CD8-positive, alpha-beta memory T cell (primary cell): ENCODE measurements at regions not wholly inside any gene's neighbourhood (a gene's known extent, or its start where the extent isn't known, plus 50 kb on each side); places are given as distances from the start of the nearest gene placed in this dataset.

Experiments used
- CTCF ChIA-PET: fragments of 350-600 bp; sonication (Branson Sonifier 250); formaldehyde crosslinking; loops from one replicate; lab custom pipeline; 2021; ENCODE audit warnings: antibody characterized with exemption; lab: Charles Lee
- POLR2A ChIA-PET: fragments of 350-600 bp; sonication (Branson Sonifier 250); formaldehyde crosslinking; loops from one replicate; lab custom pipeline; 2021; ENCODE audit warnings: antibody characterized with exemption; lab: Charles Lee
- DNase-seq, 5 donors: peaks; one replicate each; pipeline versions ENCODE4 v3.0.0 to v3.0.0-alpha.2; 2020 to 2022; ENCODE audit warnings: mixed read lengths in 1 of 5
- H3K27ac ChIP-seq: one replicate; pipeline ENCODE4 v1.7.0; 2013; ENCODE audit warnings: low read depth, mild to moderate bottlenecking, low read length, moderate library complexity
- H3K27me3 ChIP-seq: 2 replicates; pipeline ENCODE4 v1.7.0; 2013; ENCODE audit warnings: low read length, mild to moderate bottlenecking; ENCODE audit not compliant: insufficient read depth, poor library complexity, severe bottlenecking
- H3K36me3 ChIP-seq: 2 replicates; pipeline ENCODE4 v1.7.0; 2013; ENCODE audit warnings: mild to moderate bottlenecking, low read length, moderate library complexity; ENCODE audit not compliant: insufficient read depth
- H3K4me1 ChIP-seq: 2 replicates; pipeline ENCODE4 v1.7.0; 2013; ENCODE audit warnings: mild to moderate bottlenecking, low read length, moderate library complexity; ENCODE audit not compliant: insufficient read depth
- H3K4me3 ChIP-seq: 2 replicates; pipeline ENCODE4 v1.7.0; 2013; ENCODE audit warnings: mild to moderate bottlenecking, low read length
- H3K9me3 ChIP-seq: 2 replicates; pipeline ENCODE4 v1.7.0; 2013; ENCODE audit warnings: mild to moderate bottlenecking, low read length
- H3K27ac Mint-ChIP-seq, 8 donors: one replicate each; pipeline ENCODE4 v1.8.0; 2020 to 2021; ENCODE audit warnings: mixed read lengths in 8 of 8, mild to moderate bottlenecking in 6 of 8, inconsistent platforms in 3 of 8, moderate library complexity in 3 of 8
- H3K27me3 Mint-ChIP-seq, 2 donors: one replicate each; pipeline ENCODE4 v1.8.0; 2020 to 2021; ENCODE audit warnings: mixed read lengths in 2 of 2, mild to moderate bottlenecking in 1 of 2, moderate library complexity in 1 of 2
- H3K36me3 Mint-ChIP-seq, 3 donors: one replicate each; pipeline ENCODE4 v1.8.0; 2020 to 2021; ENCODE audit warnings: mixed read lengths in 3 of 3, inconsistent platforms in 1 of 3, mild to moderate bottlenecking in 1 of 3
- H3K4me1 Mint-ChIP-seq, 3 donors: one replicate each; pipeline ENCODE4 v1.8.0; 2020 to 2021; ENCODE audit warnings: mixed read lengths in 3 of 3, inconsistent platforms in 1 of 3, mild to moderate bottlenecking in 1 of 3
- H3K4me3 Mint-ChIP-seq, 7 donors: one replicate each; pipeline ENCODE4 v1.8.0; 2020 to 2021; ENCODE audit warnings: mixed read lengths in 7 of 7, mild to moderate bottlenecking in 6 of 7, moderate library complexity in 4 of 7, inconsistent platforms in 2 of 7
- H3K9me3 Mint-ChIP-seq, 5 donors: one replicate each; pipeline ENCODE4 v1.8.0; 2020 to 2022; ENCODE audit warnings: mixed read lengths in 5 of 5, mild to moderate bottlenecking in 3 of 5, moderate library complexity in 2 of 5, inconsistent platforms in 1 of 5

DNA sequence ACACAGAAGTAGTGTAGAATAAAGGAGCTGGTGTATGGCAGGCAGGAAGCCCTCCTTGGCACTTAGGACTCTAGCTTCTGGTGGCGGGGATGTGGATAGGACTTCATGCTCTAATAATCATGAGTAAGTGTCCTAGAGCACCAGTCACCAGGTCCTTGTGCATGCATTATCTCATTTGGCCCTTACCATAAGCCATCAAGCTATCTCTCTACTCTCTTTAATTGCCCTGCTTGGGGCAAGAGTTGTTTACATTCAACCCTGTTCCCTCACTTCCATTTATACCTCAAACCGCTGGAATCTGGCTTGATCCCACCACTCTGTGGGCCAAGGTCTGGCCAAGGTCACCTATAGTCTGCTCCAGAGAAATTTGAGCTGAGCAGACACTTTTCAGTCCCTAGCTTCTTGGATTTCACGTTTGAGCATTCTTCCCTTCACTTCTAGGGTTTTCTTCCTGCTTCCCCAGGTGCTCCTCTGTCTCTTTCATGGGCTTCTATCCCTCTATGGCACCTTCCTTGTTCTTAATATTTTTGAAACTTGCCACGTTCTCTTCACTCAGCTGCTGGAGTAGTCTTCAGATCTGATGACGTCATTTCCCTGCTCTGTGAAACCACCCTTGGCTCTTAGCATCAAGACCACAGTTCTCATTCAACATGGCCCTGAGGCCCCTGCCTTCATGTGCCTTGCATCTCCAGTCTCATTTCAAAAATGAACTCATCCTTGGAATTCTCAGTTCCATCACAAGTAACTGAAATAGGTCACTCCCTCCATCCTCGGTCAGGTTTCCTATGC is 94.9 kb upstream of the GATA6 start:
- Mint-ChIP-seq H3K9me3 (peaks cover 0 to 3% (median 0%) of the 10 kb centered on the region in 5 donors), H3K36me3 (no peaks in the 10 kb centered on the region), H3K4me1 (no peaks in the 10 kb centered on the region), H3K4me3 (no peak overlapping the region), H3K27me3 (peaks cover 1 to 3% of the 10 kb centered on the region in 2 donors), H3K27ac (no peak overlapping the region)
- Histone ChIP-seq H3K4me1 (no peaks in the 10 kb centered on the region), H3K27me3 (no peaks in the 10 kb centered on the region), H3K27ac (no peak overlapping the region), H3K9me3 (no peaks in the 10 kb centered on the region), H3K36me3 (no peaks in the 10 kb centered on the region), H3K4me3 (no peak overlapping the region)
- ChIA-PET POLR2A (no interaction called here), CTCF (no interaction called here)
- no peak for DNase-seq

DNA sequence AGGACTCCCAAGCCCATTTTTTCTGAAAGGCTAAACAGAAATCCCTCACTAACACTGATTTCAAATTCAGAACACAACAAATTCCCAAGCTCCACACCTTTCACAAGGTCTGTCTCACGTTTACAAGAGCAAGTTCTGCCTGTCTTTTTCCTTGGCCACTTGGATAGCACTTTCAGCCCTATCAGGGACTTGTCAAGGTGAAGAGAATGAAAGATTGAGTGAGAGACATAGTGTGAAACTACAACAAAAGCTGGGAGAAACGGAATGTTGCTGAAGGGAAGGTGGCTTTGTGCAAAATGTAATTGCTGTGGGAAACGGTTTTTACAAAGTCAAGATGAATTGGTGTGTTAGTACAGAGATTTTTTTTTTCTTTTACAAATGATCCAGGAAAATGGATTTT is 89.4 kb upstream of the GATA6 start:
- Histone ChIP-seq H3K27me3 (no peaks in the 10 kb centered on the region), H3K4me3 (no peak overlapping the region), H3K4me1 (no peaks in the 10 kb centered on the region), H3K27ac (no peak overlapping the region), H3K9me3 (no peaks in the 10 kb centered on the region), H3K36me3 (no peaks in the 10 kb centered on the region)
- Mint-ChIP-seq H3K36me3 (no peaks in the 10 kb centered on the region), H3K4me1 (no peaks in the 10 kb centered on the region), H3K27ac (no peak overlapping the region), H3K27me3 (peaks cover 3 to 21% of the 10 kb centered on the region in 2 donors), H3K4me3 (no peak overlapping the region), H3K9me3 (peaks cover 0 to 4% (median 0%) of the 10 kb centered on the region in 5 donors)
- ChIA-PET POLR2A (no interaction called here), CTCF (no interaction called here)
- DNase-seq = no peak

DNA sequence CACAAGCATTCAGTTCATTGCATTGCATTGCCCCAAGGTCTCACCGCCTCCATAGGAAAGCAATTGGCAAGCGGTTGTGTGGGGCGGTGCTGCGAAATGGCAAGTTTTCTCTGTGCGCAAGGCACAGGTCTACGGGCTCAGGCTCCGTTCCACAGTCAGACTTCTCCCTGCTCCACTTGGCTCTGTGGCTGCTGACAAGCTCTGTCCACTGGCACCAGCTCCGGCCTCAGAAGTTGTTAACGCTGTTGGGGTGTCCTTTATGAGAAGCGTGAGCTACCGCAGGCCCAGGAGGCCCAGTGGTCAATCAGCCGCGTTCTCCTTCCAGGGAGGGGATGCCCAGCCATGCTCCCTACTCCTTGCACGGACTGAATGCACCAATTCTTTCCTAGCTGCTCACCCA is 87.0 kb upstream of the GATA6 start:
- no peaks in the 10 kb centered on the region for H3K4me1 Mint-ChIP-seq
- peaks cover 0 to 2% (median 0%) of the 10 kb centered on the region in 3 donors for H3K36me3 Mint-ChIP-seq
- Histone ChIP-seq H3K4me1 (no peaks in the 10 kb centered on the region), H3K9me3 (no peaks in the 10 kb centered on the region), H3K4me3 (no peak overlapping the region), H3K36me3 (no peaks in the 10 kb centered on the region), H3K27me3 (no peaks in the 10 kb centered on the region), H3K27ac (no peak overlapping the region)
- ChIA-PET POLR2A (no interaction called here), CTCF (no interaction called here)
- H3K9me3 Mint-ChIP-seq = peaks cover 0 to 4% (median 0%) of the 10 kb centered on the region in 5 donors
- DNase-seq = no peak
- H3K27ac Mint-ChIP-seq = no peak overlapping the region
- no peak overlapping the region for H3K4me3 Mint-ChIP-seq
- H3K27me3 Mint-ChIP-seq = peaks cover 3 to 25% of the 10 kb centered on the region in 2 donors

DNA sequence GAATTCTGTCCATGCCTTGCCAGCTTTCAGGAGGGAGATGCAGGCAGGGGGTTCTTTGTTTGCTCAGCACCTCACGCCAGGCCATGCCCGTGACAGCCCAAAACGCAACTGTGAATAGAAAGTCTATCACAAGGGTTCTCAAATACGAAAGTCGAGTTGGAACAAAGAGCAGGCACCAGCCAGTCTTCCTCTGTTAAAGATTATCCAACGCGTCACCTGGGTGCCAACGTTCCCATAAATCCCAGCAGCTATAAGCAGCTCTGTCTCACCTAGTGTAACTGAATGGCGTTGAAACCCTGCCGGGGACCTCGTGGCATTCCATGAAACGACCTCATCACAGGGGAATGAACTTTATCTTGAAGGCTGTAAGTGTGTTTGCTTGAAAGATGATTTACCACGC is 84.8 kb upstream of the GATA6 start:
- no peaks in the 10 kb centered on the region for H3K27me3 ChIP-seq
- no peak overlapping the region for H3K27ac Mint-ChIP-seq
- CTCF ChIA-PET = no interaction called here

DNA sequence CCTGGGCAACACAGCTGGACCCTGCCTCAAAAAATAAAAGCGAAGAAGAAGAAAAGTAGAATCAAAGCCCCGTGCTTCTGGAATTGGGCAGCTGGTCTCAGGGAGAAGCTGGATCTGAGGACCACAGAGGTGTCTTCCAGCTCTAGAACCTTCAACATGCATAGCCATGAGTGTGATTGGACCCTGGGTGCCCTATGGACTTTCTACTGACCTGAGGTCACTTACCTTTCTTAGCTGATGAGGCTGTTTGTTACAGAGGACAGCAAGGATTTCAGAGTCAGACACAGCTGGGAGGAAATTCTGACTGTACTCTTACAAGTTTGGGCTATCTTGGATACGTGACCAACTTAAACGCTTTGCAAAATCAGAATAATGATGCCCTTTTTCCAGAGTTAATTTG is 82.4 kb upstream of the GATA6 start:
- no peaks in the 10 kb centered on the region for H3K27me3 ChIP-seq
- ChIA-PET POLR2A (no interaction called here), CTCF (no interaction called here)
- no peak overlapping the region for H3K27ac ChIP-seq
- Mint-ChIP-seq H3K27ac (no peak overlapping the region), H3K4me1 (no peaks in the 10 kb centered on the region), H3K36me3 (peaks cover 0 to 2% (median 0%) of the 10 kb centered on the region in 3 donors), H3K27me3 (peaks cover 2 to 16% of the 10 kb centered on the region in 2 donors), H3K4me3 (no peak overlapping the region), H3K9me3 (peaks cover 0 to 2% (median 0%) of the 10 kb centered on the region in 5 donors)
- no peak overlapping the region for H3K4me3 ChIP-seq
- H3K9me3 ChIP-seq = no peaks in the 10 kb centered on the region
- no peaks in the 10 kb centered on the region for H3K4me1 ChIP-seq
- H3K36me3 ChIP-seq = no peaks in the 10 kb centered on the region
- DNase-seq = no peak

More for the DNA sequence above, 84.8 kb upstream of the GATA6 start:
- Histone ChIP-seq H3K36me3 (no peaks in the 10 kb centered on the region), H3K9me3 (no peaks in the 10 kb centered on the region), H3K4me3 (no peak overlapping the region), H3K4me1 (no peaks in the 10 kb centered on the region), H3K27ac (no peak overlapping the region)
- POLR2A ChIA-PET = no interaction called here
- Mint-ChIP-seq H3K4me3 (no peak overlapping the region), H3K27me3 (peaks cover 6 to 23% of the 10 kb centered on the region in 2 donors), H3K4me1 (no peaks in the 10 kb centered on the region), H3K36me3 (peaks cover 0 to 2% (median 0%) of the 10 kb centered on the region in 3 donors), H3K9me3 (peaks cover 0 to 2% (median 0%) of the 10 kb centered on the region in 5 donors)
- DNase-seq = no peak

DNA sequence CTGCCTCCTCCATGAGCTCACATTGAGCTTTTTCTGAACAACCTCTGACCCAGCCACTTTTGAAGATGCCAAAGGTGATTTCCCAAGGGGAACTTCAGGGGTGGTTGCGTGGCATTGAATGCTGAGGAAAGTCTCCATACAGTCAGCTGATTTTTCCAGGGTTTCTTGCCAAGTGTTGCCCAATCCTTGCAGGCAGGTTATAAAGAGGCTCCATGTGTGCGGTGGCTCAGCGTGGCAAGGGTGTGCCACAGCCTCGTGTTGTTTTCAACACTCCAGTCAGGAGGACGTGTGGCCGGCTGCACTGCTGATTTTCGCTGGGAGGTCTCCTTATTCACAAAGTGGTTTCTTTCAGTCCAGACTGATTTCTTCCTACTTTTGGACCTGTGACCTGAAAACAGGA is 81.4 kb upstream of the GATA6 start:
- H3K4me1 ChIP-seq = no peaks in the 10 kb centered on the region
- POLR2A ChIA-PET = no interaction called here

DNA sequence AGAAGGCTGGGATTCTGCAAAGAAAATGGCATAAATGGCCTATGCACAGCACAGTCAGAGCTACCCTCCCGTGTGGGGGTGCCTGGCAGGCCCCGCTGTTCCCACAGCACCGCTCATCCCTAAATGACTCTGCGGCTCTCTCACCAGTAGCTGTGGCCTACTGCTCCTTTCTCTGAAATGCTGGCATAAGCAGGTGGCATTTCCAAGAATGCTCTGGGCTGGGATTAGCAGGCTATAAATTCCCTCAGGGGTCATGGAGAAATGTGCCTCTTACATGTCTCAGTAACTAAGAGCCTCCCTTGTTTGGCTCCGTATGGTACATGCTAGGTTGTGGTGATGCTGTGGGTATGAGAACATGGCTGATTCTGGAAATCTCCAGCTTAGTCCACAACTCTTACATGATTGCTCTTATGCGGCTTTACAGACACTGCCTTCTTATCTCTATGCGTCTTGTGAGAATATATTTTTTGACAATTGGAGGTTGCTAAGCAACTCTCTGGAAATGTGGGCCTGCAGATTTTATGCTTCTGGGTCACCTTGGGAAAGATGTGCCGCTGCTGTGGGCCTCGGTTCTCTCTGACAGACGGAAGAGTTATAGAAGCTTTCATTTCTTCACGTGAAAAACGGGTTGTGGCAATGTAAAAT is 80.3 kb upstream of the GATA6 start:
- H3K4me1 ChIP-seq = no peaks in the 10 kb centered on the region
- Mint-ChIP-seq H3K27me3 (peaks cover 5 to 25% of the 10 kb centered on the region in 2 donors), H3K9me3 (no peaks in the 10 kb centered on the region), H3K4me1 (no peaks in the 10 kb centered on the region), H3K36me3 (peaks cover 0 to 2% (median 0%) of the 10 kb centered on the region in 3 donors), H3K4me3 (no peak overlapping the region), H3K27ac (no peak overlapping the region)
- ChIA-PET POLR2A (no interaction called here), CTCF (no interaction called here)
- no peaks in the 10 kb centered on the region for H3K36me3 ChIP-seq
- no peaks in the 10 kb centered on the region for H3K27me3 ChIP-seq
- no peaks in the 10 kb centered on the region for H3K9me3 ChIP-seq
- no peak for DNase-seq
- H3K27ac ChIP-seq = no peak overlapping the region
- no peak overlapping the region for H3K4me3 ChIP-seq

More for the DNA sequence above, 81.4 kb upstream of the GATA6 start:
- Histone ChIP-seq H3K36me3 (no peaks in the 10 kb centered on the region), H3K9me3 (no peaks in the 10 kb centered on the region), H3K27me3 (no peaks in the 10 kb centered on the region), H3K4me3 (no peak overlapping the region), H3K27ac (no peak overlapping the region)
- H3K4me3 Mint-ChIP-seq = no peak overlapping the region
- CTCF ChIA-PET = no interaction called here
- H3K27me3 Mint-ChIP-seq = peaks cover 5 to 22% of the 10 kb centered on the region in 2 donors
- H3K36me3 Mint-ChIP-seq = peaks cover 0 to 2% (median 0%) of the 10 kb centered on the region in 3 donors
- H3K9me3 Mint-ChIP-seq = peaks cover 0 to 2% (median 0%) of the 10 kb centered on the region in 5 donors
- DNase-seq = no peak
- H3K4me1 Mint-ChIP-seq = no peaks in the 10 kb centered on the region
- no peak overlapping the region for H3K27ac Mint-ChIP-seq

DNA sequence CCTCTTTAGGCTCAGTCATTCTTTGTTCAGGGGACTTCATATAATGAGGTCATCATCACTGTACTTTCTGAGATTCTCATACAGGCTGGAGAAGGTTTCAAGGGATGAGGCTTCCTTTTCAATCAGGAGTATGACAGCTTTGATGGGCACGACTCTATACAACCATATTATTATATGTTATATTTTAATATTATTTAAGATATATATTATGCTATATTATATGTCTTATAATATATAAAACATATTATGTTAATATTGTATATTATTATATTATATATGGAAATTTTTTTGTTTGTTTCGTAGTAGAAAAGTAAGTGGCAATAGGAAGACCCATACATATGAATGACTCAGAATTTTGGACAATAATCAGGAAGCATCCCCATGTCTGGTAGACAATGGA is 78.0 kb upstream of the GATA6 start:
- Histone ChIP-seq H3K27ac (no peak overlapping the region), H3K36me3 (no peaks in the 10 kb centered on the region), H3K27me3 (no peaks in the 10 kb centered on the region), H3K4me1 (no peaks in the 10 kb centered on the region), H3K4me3 (no peak overlapping the region), H3K9me3 (no peaks in the 10 kb centered on the region)
- DNase-seq = no peak
- ChIA-PET CTCF (no interaction called here), POLR2A (no interaction called here)
- Mint-ChIP-seq H3K27ac (no peak overlapping the region), H3K9me3 (no peaks in the 10 kb centered on the region), H3K4me3 (no peak overlapping the region), H3K36me3 (no peaks in the 10 kb centered on the region), H3K27me3 (peaks cover 5 to 30% of the 10 kb centered on the region in 2 donors), H3K4me1 (no peaks in the 10 kb centered on the region)
